ENCODE measurements at regions not wholly inside any gene's neighbourhood (a gene's known extent, or its start where the extent isn't known, plus 50 kb on each side); places are given as distances from the start of the nearest gene placed in this dataset.

DNA sequence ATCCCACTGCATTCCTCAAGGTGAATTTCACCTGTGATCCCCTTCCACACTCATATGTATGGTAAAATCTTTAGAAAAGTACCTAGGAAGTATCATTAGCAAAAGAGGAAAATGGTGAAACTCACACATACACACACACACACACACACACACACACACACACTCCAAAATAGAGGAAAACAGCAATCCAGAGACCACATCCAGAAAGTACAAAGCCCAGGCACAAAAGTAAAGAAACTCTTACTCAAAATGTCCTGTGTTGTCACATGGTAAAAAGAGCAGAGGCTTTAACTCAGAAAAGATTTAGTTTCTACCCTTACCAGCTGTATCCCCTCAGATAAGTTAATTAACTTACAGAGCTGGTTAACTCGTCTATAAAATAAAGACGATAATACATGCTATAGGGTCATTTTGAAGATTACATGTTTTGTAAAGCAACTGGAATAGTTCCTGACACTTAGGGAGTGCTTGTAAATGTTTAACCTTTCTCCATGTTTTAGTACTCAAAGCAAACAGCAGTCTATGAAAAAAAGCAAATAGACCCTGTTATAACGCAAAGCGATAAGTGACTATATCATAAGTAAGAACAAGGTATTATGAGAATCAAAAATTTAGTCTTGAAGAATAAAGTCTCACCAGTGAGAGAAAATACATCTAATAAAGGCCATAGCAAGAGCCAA, 360.0 kb upstream of the LRATD1 start:
- Histone ChIP-seq H3K27ac (no peak overlapping the region), H3K27me3 (no peaks in the 10 kb centered on the region), H3K9me3 (no peaks in the 10 kb centered on the region), H3K4me3 (no peak overlapping the region), H3K36me3 (no peaks in the 10 kb centered on the region), H3K4me1 (no peaks in the 10 kb centered on the region)
- WGBS, 2 donors (ENCODE audit: low coverage in 1 of 2), result 61 to 64% methylated on average over 4 of the region's 4 CpGs
- TF ChIP-seq, protein P1, sequence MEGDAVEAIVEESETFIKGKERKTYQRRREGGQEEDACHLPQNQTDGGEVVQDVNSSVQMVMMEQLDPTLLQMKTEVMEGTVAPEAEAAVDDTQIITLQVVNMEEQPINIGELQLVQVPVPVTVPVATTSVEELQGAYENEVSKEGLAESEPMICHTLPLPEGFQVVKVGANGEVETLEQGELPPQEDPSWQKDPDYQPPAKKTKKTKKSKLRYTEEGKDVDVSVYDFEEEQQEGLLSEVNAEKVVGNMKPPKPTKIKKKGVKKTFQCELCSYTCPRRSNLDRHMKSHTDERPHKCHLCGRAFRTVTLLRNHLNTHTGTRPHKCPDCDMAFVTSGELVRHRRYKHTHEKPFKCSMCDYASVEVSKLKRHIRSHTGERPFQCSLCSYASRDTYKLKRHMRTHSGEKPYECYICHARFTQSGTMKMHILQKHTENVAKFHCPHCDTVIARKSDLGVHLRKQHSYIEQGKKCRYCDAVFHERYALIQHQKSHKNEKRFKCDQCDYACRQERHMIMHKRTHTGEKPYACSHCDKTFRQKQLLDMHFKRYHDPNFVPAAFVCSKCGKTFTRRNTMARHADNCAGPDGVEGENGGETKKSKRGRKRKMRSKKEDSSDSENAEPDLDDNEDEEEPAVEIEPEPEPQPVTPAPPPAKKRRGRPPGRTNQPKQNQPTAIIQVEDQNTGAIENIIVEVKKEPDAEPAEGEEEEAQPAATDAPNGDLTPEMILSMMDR (IDR thresholded peaks at IDR 0.05), result no peak
- no peak for TF ChIP-seq POLR2A (IDR thresholded peaks at IDR 0.05)
- no peak for TF ChIP-seq POLR2AphosphoS5 (IDR thresholded peaks at IDR 0.05)
- no peak for TF ChIP-seq EP300 (IDR thresholded peaks at IDR 0.05; ENCODE audit: low read depth)
- intact Hi-C loops (cut with DNase I; ENCODE audit: low total_unique reads) (no loop called here), in situ Hi-C loops (cut with MboI; ENCODE audit: low pct_ligation_motif_present in 1 of 4, low pct_unique_long_range_greater_than_20kb in 1 of 4, low sequenced_read_pairs in 3 of 4) (no loop called here)
- no peak for DNase-seq

DNA sequence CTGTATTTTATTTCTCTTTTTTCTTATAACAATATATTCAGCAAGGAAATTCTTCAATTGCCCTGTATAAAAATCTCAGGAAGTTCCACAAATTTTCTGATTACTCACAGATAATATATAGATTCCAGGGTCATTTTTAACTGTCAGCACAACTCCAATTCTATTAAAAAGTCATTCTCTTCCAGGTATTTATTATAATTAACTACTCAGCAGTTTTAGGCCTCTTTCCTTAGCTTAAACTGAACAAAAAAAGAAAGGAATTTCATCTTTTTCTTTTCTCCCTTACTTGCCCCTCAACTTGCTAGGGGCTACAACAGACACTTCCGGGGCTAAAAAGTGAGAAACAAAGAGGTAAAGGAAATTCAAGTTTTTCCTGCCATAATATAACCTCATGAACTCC, 358.9 kb upstream of the LRATD1 start:
- in situ Hi-C loops (cut with MboI; ENCODE audit: low pct_ligation_motif_present in 1 of 4, low pct_unique_long_range_greater_than_20kb in 1 of 4, low sequenced_read_pairs in 3 of 4), result no loop called here
- WGBS, 2 donors (ENCODE audit: low coverage in 1 of 2), result 74 to 80% methylated on average over 1 of the region's 1 CpG
- H3K4me3 ChIP-seq, result no peak overlapping the region

DNA sequence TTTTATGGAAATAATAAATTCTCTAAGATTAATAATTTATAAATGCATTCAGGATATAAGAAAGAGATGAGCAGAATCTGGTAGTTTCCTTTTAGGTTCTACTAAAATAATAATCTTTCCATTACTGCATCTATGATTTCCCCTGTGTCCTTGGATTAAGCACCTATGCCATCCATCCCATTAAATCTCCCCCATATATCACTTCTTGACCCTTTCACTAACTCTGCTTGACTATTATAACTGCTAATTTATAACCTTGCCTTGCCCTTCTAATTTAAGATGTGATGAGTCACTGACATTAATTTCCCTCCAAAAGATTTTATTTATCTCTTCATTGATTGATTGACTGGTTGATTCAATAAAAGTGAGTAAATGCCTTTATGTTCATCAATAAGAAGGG, 348.3 kb upstream of the LRATD1 start:
- no peaks in the 10 kb centered on the region for H3K4me1 ChIP-seq
- in situ Hi-C loops (cut with MboI; ENCODE audit: low pct_ligation_motif_present in 1 of 4, low pct_unique_long_range_greater_than_20kb in 1 of 4, low sequenced_read_pairs in 3 of 4), result no loop called here
- intact Hi-C loops (cut with DNase I; ENCODE audit: low total_unique reads), result no loop called here
- no peak overlapping the region for H3K27ac ChIP-seq
- TF ChIP-seq EP300 (IDR thresholded peaks at IDR 0.05; ENCODE audit: low read depth) (no peak), POLR2A (IDR thresholded peaks at IDR 0.05) (no peak), POLR2AphosphoS5 (IDR thresholded peaks at IDR 0.05) (no peak)
- TF ChIP-seq, protein P1 (IDR thresholded peaks at IDR 0.05), result no peak
- H3K9me3 ChIP-seq, result no peaks in the 10 kb centered on the region
- no peak overlapping the region for H3K4me3 ChIP-seq
- H3K27me3 ChIP-seq, result no peaks in the 10 kb centered on the region
- no peak for DNase-seq
- no peaks in the 10 kb centered on the region for H3K36me3 ChIP-seq

More for the DNA sequence above, 358.9 kb upstream of the LRATD1 start:
- intact Hi-C loops (cut with DNase I; ENCODE audit: low total_unique reads), result no loop called here
- H3K27ac ChIP-seq, result no peak overlapping the region
- no peaks in the 10 kb centered on the region for H3K27me3 ChIP-seq
- H3K36me3 ChIP-seq, result no peaks in the 10 kb centered on the region
- TF ChIP-seq POLR2A (IDR thresholded peaks at IDR 0.05) (no peak), EP300 (IDR thresholded peaks at IDR 0.05; ENCODE audit: low read depth) (no peak), POLR2AphosphoS5 (IDR thresholded peaks at IDR 0.05) (no peak)
- TF ChIP-seq, protein P1 (IDR thresholded peaks at IDR 0.05), result no peak
- DNase-seq, result no peak
- no peaks in the 10 kb centered on the region for H3K4me1 ChIP-seq
- H3K9me3 ChIP-seq, result no peaks in the 10 kb centered on the region

DNA sequence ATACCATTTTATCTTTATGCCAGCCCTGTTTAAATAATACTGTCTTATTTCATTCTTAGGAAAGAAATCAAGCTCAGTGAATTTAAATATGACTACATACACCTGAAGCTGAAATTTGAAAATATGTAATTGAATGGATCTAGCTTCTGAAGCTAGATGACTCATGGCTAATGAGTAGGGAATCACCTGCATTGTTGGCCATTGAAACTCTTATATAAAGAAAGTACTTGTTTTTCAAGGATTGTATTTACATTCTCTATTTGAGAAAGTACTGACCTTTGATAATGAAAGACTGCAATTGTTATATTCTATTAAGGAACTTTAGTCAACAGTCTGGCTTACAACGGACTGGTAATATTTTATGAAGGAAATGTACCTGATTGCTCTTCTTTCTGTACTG, 346.7 kb upstream of the LRATD1 start:
- intact Hi-C loops (cut with DNase I; ENCODE audit: low total_unique reads), result no loop called here
- in situ Hi-C loops (cut with MboI; ENCODE audit: low pct_ligation_motif_present in 1 of 4, low pct_unique_long_range_greater_than_20kb in 1 of 4, low sequenced_read_pairs in 3 of 4), result no loop called here
- TF ChIP-seq, protein P1 (IDR thresholded peaks at IDR 0.05), result no peak
- no peak for TF ChIP-seq POLR2A (IDR thresholded peaks at IDR 0.05)
- WGBS, 2 donors (ENCODE audit: low coverage in 1 of 2), result 50 to 54% methylated on average over 1 of the region's 1 CpG
- Histone ChIP-seq H3K36me3 (no peaks in the 10 kb centered on the region), H3K27me3 (no peaks in the 10 kb centered on the region), H3K4me1 (no peaks in the 10 kb centered on the region), H3K9me3 (no peaks in the 10 kb centered on the region), H3K4me3 (no peak overlapping the region), H3K27ac (no peak overlapping the region)
- no peak for DNase-seq
